ENCODE measurements at regions not wholly inside any gene's neighbourhood (a gene's known extent, or its start where the extent isn't known, plus 50 kb on each side); places are given as distances from the start of the nearest gene placed in this dataset.

DNA sequence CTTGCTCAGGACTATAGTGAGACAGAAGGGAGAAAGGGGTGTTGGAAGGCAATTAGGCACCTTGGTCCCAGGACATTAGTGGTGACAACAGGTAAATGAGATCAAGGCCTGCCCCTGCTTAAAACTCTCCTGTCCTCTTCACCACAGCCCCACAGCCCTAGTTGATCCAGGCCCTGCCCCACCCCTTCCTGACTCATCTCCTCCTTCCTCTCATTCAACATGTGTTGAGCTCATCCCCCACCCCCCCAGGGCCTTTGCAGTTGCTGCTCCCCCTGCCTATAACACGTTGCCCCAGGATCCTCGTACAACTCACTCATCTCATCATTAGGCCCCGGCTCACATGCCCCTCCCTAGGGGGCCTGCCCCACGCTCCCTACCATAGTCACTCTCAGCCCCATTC, 66.8 kb downstream of the TSPAN17 start:
- TF ChIP-seq EZH2phosphoT487 (IDR thresholded peaks at IDR 0.05; ENCODE audit: insufficient read depth, low read depth) (no peak), EZH2 (IDR thresholded peaks at IDR 0.05; ENCODE audit: insufficient read depth, poor library complexity, severe bottlenecking) (no peak)
